ENCODE measurements at regions not wholly inside any gene's neighbourhood (a gene's known extent, or its start where the extent isn't known, plus 50 kb on each side); places are given as distances from the start of the nearest gene placed in this dataset.

GRCh38 chr2:147756069-147756468, 88.8 kb upstream of the ACVR2A start:
- intact Hi-C loops (cut with DNase I; ENCODE audit: low total_unique reads): no loop called here
- DNase-seq: no peak
- WGBS, 2 donors: 84 to 87% methylated on average over 2 of the region's 2 CpGs
- no peaks in the 10 kb centered on the region for H3K9me3 ChIP-seq
- H3K27me3 ChIP-seq: no peaks in the 10 kb centered on the region
- no peak overlapping the region for H3K4me3 ChIP-seq
- TF ChIP-seq, protein P1, sequence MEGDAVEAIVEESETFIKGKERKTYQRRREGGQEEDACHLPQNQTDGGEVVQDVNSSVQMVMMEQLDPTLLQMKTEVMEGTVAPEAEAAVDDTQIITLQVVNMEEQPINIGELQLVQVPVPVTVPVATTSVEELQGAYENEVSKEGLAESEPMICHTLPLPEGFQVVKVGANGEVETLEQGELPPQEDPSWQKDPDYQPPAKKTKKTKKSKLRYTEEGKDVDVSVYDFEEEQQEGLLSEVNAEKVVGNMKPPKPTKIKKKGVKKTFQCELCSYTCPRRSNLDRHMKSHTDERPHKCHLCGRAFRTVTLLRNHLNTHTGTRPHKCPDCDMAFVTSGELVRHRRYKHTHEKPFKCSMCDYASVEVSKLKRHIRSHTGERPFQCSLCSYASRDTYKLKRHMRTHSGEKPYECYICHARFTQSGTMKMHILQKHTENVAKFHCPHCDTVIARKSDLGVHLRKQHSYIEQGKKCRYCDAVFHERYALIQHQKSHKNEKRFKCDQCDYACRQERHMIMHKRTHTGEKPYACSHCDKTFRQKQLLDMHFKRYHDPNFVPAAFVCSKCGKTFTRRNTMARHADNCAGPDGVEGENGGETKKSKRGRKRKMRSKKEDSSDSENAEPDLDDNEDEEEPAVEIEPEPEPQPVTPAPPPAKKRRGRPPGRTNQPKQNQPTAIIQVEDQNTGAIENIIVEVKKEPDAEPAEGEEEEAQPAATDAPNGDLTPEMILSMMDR (IDR thresholded peaks at IDR 0.05): no peak
- TF ChIP-seq POLR2A (IDR thresholded peaks at IDR 0.05): no peak
- no peaks in the 10 kb centered on the region for H3K36me3 ChIP-seq (ENCODE audit: low read depth, missing control alignments)
- no peak overlapping the region for H3K27ac ChIP-seq
- H3K4me1 ChIP-seq: peaks cover 3% of the 10 kb centered on the region

- 86% methylated on average over 2 of the region's 2 CpGs for WGBS, 2 donors
- no peak overlapping the region for H3K4me3 ChIP-seq
- TF ChIP-seq POLR2A (IDR thresholded peaks at IDR 0.05): no peak
- TF ChIP-seq, protein P1 (IDR thresholded peaks at IDR 0.05): no peak
- no peaks in the 10 kb centered on the region for H3K4me1 ChIP-seq
- no peaks in the 10 kb centered on the region for H3K9me3 ChIP-seq
- intact Hi-C loops (cut with DNase I; ENCODE audit: low total_unique reads): no loop called here
- H3K36me3 ChIP-seq (ENCODE audit: low read depth, missing control alignments): no peaks in the 10 kb centered on the region
- no peaks in the 10 kb centered on the region for H3K27me3 ChIP-seq
- no peak for DNase-seq
- H3K27ac ChIP-seq: no peak overlapping the region
Observed at GRCh38 chr2:147740211-147740927, 104.5 kb upstream of the ACVR2A start.

DNA sequence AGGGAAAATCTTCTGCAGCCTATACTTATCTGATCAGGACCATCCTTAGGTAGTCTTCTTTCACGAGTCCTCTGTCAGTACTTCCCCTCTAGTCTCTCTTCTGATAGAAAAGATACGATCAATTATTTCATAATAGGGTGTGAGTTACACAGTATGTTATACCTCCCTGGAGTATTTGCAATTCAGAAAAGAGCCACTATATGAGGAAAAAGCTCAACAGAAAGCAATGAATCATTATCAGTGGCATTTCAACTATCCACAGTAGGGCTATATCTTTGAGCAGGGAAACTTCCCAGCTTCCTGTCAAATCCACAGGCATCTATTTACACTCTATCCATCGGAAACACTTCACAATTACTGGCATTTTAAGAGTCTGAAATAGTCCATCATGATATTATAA, 105.3 kb upstream of the ACVR2A start:
- no peak for DNase-seq
- Histone ChIP-seq H3K4me1 (no peaks in the 10 kb centered on the region), H3K27me3 (no peaks in the 10 kb centered on the region), H3K27ac (no peak overlapping the region), H3K4me3 (no peak overlapping the region), H3K36me3 (ENCODE audit: low read depth, missing control alignments) (no peaks in the 10 kb centered on the region), H3K9me3 (no peaks in the 10 kb centered on the region)
- WGBS, 2 donors: 77 to 78% methylated on average over 3 of the region's 3 CpGs
- intact Hi-C loops (cut with DNase I; ENCODE audit: low total_unique reads): no loop called here
- TF ChIP-seq, protein P1 (IDR thresholded peaks at IDR 0.05): no peak
- TF ChIP-seq POLR2A (IDR thresholded peaks at IDR 0.05): no peak

- H3K27ac ChIP-seq: no peak overlapping the region
Observed at GRCh38 chr2:147718831-147719230, 126.0 kb upstream of the ACVR2A start.

More at GRCh38 chr2:147718831-147719230, 126.0 kb upstream of the ACVR2A start:
- no peaks in the 10 kb centered on the region for H3K36me3 ChIP-seq (ENCODE audit: low read depth, missing control alignments)
- H3K4me3 ChIP-seq: no peak overlapping the region
- H3K9me3 ChIP-seq: no peaks in the 10 kb centered on the region
- no peak for DNase-seq
- 61 to 74% methylated on average over 2 of the region's 2 CpGs for WGBS, 2 donors
- TF ChIP-seq, protein P1 (IDR thresholded peaks at IDR 0.05): no peak
- no peak for TF ChIP-seq POLR2A (IDR thresholded peaks at IDR 0.05)
- no peaks in the 10 kb centered on the region for H3K27me3 ChIP-seq
- H3K4me1 ChIP-seq: no peaks in the 10 kb centered on the region
- intact Hi-C loops (cut with DNase I; ENCODE audit: low total_unique reads): no loop called here

Data from testis (tissue), 2 donors.